ENCODE measurements at regions not wholly inside any gene's neighbourhood (a gene's known extent, or its start where the extent isn't known, plus 50 kb on each side); places are given as distances from the start of the nearest gene placed in this dataset.

DNA sequence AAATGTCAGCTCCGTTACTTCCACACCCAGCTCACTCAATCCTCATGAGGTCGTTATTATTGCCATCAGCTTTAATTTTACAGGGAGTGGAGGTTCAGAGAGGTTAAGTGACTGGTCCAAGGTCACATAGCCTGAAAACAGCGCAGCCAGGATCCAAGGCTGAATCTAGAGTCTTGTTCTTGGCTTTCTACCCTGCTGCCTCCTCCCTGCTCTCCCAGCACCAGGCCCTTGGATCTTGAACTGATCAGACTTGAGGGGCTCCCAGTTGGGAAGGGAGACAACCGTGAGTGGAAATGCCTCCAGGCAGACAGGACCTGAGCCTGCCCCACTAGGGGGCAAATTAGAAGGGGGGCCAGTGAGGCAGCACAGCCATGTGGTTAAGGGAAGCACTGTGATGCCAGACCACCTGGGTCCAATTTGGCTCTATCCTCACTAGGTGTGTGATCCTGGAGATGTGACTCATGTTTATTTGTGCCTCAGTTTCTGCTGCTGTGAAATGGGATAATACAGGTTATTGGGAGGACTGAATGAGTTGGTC, 135.6 kb upstream of the PTPN1 start:
- TF ChIP-seq POLR2A (IDR thresholded peaks at IDR 0.05) = no peak
- TF ChIP-seq, protein P1, sequence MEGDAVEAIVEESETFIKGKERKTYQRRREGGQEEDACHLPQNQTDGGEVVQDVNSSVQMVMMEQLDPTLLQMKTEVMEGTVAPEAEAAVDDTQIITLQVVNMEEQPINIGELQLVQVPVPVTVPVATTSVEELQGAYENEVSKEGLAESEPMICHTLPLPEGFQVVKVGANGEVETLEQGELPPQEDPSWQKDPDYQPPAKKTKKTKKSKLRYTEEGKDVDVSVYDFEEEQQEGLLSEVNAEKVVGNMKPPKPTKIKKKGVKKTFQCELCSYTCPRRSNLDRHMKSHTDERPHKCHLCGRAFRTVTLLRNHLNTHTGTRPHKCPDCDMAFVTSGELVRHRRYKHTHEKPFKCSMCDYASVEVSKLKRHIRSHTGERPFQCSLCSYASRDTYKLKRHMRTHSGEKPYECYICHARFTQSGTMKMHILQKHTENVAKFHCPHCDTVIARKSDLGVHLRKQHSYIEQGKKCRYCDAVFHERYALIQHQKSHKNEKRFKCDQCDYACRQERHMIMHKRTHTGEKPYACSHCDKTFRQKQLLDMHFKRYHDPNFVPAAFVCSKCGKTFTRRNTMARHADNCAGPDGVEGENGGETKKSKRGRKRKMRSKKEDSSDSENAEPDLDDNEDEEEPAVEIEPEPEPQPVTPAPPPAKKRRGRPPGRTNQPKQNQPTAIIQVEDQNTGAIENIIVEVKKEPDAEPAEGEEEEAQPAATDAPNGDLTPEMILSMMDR (IDR thresholded peaks at IDR 0.05) = no peak
